ENCODE measurements at regions not wholly inside any gene's neighbourhood (a gene's known extent, or its start where the extent isn't known, plus 50 kb on each side); places are given as distances from the start of the nearest gene placed in this dataset.

DNA sequence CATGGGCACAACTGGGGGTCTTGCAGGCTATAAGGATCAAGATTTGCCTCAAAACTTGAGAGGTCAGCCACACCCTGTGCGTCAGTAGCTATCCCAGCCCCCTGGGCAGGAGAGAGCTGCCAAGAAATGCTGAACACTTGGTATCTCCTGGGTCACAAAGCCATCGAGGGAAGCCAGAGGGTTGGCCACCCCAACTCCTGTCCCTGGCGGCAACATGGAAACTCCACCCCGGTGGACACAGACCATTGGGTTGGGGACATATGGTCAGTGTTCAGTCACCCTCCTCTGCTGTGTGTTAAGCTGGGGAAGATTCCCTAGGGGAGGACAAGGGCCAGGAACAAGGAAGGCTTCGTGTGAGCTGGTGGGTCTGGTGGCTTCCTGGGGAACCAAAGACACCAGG, 140.6 kb downstream of the C5orf15 start:
- DNase-seq: no peak

DNA sequence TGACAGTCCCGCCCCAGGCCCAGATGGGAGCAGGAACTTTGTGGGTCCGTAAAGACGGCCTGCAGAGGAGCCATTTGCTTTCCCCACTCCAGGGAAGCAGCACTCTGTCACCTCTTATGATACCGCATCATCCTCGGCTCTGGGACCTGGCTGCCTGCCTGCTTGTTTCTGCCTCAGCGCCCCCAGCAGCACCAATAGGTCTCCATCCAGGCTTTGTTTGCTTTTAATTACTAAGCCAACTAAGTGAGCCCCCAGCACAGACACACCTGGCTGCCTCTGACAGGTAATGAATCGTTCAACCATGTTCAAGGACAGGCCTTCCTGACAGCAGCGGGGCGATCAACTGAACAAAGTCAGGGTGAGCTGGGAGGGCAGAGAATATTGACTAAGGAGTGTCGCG, 141.4 kb downstream of the C5orf15 start:
- DNase-seq: no peak

DNA sequence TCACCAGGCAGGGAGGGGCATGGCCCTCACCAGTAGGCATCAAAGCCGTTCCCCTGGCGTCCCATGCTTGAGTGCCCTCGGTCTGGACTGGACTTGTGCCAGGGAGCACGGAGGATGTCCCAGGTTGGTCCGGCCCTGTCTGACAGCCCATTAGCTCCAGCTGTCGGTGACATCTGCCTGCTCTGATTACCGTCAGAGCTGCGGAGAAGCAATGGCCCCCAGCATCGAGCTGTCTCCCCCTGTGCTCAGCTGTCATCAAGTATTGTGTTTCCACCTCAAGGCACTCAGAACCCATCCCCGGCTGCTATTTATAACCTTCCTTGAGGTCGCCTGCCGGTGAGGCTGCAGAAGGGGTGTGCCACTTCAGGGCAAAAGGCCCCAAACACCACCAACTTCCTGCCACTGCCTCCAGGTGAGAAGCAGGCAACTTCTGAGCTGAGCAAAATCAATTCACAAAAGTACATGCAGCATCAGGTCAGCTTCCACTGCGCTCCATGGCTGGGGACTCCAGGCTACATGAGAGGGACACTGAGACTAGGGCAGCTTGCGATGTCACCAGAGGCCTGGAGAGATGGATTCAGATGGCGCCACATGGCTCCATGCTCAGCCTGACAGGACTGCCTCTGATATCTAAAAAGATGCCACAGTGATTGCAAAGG, 142.7 kb downstream of the C5orf15 start:
- no peak for DNase-seq

DNA sequence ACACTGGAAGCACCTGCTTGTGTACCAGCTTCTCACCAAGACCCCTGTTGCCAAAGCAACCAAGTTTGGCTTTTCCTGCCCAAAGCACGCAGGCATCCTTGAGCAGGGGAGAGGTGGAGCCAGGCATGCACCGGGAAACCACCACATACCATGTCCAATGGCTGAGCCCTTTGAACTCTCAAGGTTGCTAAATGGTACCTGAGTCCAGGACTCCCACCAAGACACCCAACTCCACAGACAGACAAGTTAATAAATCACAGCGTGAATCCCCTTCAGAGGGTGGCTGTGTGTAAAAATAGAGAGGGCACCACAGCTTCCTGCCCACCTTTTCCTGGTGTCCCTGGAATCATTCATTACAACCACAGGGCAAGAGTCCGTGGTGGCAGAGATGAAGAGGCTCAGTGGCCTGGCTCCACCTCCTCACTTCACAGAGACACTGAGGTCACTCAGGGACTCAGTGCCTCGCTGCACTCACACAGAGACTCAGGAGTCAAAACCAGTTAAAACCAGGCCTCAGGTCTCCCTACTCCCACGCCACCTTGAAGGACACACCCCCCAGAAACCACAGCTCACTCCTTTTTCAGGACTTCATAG, 143.7 kb downstream of the C5orf15 start:
- no peak for DNase-seq

DNA sequence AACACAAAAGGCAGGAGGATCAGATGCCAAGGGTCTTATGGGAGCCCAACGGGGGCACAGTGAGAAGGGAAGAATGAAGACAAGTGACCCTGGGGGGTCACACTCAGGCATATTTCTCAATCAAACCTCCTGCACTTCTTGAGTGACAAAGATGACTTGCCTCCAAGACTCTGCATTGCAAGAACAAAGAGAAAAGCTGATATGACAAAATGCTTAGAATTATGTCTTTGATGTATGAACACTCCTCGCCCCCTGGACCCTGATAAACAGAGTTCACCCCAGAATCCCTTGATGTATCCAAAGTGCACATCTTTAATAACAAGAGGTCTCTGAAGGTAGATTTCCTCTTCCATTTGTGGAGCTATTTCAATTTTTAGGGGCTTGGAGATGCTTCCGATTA, 146.5 kb downstream of the C5orf15 start:
- no peak for DNase-seq

DNA sequence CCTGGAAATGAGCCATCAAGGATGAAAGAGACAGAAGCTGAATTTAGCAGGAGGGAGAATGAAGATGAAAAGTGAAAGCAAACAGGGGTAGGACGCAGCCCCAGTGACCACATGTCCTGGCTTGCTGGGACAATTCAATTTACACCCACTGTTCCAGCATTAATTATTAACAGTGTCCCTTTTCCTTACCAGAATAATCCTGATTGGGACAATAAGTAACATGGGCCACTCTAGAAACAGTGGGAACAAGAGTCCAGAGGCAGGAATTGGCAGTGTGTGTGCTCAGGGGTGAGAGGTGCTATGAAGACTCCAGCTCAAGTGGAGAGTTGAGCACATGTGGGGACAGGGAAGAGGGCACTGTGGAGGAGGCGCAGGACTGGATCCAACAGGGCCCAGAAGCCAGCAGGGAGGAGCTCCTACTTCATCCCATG, 147.1 kb downstream of the C5orf15 start:
- DNase-seq: no peak

DNA sequence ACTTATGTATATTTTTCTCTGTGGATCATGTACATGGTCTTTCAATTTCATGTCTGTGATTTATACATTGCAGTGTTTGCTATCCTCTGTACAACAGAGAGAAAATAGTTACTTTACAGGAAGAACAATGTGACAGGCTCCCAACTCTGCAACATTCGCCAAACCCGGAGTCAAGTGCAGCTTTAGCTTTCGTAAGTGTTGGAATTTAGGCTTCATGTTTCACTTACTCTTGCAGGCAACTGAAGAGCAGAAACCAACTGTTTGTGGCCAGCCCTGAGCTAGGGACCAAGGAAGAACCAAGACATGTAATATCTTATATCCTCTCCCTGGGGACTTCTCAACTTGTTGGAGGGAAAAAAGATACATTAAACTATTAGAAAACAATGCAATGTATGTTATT, 147.9 kb downstream of the C5orf15 start:
- no peak for DNase-seq

DNA sequence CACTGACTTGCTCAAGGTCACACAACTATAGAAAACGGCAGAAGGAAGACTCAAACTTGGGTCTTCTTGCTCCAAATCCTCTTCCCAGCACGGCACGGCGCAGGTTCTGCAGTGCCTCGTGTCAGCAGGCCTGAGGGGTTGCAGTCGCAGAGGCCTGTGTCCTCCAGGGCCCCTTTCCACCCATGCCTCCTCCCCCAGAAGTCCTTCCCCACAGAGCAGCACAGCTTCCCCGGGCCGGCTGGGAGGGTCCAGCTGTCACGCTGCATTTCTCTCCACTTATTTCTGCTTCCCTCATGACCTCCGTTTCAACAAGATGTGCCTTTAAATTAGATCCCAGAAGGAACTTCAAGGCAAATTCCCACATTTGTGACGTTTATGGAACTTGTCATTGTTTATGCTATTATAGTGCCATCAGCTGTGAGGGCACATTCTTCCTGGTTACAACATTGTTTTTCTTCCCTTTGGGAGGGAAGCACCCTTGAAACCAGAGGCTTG, 148.4 kb downstream of the C5orf15 start:
- no peak for DNase-seq

DNA sequence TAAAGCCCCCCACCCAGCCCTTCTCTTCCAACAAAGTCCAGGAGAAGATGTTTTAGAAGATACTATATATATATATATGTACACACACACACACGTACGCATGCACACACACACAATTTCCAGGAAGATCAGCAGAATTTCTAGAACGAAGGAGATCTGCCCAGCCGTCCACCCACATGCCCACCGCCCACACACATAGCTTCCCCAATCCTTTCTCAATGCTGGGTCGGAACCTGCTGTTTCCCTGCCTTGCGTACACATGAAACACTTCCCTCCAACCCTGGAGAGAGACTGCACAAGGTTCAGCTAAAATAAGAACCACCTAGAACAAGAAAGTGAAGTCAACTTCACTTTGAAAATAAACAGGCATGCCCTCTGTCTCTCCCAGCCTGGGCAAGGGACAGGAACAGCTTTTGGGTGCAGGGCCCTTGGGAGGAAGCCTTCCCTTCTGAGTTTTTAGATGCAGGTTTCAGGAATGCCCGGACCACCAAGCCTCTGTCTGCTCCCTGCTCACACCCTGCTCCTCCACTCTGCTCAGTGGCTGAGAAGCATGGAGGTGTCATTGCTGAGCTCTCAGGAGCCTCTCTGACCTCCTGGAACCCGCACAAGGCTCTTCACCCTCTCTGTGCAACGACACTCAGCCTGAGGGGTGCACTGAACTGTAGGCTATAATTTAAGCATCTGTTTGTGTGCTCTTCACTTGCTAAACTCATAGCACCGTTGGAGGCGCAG, 149.4 kb downstream of the C5orf15 start:
- DNase-seq: no peak

DNA sequence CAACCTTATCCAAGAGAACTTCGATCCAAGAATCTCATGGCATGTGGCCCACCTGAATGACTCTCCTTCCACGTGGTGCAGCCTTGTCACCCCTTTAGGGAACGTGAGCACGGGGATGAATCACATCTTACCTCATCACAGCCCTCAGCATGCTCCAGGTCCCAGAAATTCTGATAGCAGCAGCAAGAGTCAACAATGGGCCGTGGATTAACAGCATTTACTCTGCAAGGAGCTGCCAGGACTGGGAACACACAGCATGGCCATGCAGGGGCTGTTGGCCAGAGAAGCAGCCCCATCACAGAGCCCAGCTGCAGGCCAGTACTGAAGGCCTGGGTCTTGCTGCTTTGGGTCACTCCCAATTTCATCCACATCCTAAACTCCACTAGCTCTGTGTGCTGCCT, 150.4 kb downstream of the C5orf15 start:
- no peak for DNase-seq

DNA sequence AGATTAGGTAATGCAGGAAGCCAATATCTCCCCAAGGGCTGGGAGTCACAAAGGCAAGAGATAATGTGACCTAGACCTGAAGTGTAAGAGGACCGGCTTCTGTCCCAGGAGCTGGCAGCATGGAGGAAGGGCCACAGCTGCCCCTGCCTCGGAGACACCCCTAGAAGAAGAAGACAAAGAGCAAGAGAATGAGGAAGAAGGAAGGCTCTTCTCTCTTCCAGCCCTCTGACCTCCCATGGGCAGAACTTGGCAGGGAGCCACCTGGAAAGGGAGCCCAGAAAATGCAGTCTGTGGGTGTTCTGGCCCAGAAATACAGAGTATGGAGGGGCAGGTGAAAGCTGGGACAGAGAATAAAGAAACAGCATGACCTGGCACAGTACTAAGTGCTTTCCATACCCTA, 151.0 kb downstream of the C5orf15 start:
- no peak for DNase-seq

DNA sequence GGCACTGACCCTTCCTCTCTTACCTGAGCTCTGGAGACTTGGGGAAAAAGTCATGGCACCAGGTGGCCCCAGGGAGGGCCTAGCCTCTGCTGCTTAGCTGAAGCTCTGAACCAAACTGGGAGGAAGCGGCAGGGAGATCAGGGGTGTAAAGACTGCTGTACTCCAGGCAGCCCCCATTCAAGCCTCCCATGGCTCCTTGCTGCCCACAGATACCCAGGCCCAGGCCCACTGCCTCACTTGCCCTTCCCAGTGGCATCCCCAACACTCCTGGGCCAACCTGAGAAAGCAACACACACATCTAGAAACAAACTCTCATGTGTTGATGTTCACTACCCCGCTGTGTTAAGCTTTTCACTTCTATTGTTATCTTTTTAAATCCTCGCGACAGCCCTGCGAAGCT, 151.6 kb downstream of the C5orf15 start:
- DNase-seq: no peak

DNA sequence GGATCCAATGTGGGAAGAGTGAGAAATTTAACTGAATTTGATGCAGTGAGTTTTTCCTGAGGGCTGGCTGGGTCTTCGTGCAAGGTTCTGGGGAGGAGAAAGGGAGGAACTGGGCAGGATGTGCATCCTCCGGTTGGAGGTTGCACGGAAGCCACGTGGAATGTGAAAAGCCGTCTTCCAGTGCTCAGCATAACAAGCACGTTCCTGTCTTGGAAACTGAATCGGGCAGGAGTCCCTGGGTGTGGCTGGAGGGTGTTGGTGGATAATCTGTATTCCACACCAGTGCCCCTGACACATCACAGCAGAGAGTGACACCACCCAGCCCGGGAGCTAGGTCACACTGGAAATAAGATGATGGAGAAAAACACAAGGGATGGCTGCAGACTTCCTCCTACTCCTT, 154.3 kb downstream of the C5orf15 start:
- no peak for DNase-seq

DNA sequence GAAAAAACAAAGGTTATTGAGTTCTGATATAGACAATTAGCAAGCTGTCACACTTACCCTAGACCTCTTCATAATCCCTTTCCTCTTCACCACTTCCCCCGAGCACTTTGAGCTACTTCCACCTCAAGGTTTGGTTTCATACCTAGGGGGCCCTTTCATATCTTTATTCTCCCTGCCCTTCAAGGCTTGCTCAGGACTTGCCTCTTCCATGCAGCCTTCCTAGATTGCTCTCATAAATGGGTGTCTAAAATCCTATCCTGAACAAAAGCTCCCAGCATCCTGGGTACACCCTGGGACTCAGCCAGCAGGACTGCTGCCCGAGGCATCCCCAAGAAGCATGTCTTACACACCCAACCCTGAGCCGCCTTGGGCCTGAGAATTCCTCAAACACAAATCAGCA, 157.3 kb downstream of the C5orf15 start:
- DNase-seq: no peak

DNA sequence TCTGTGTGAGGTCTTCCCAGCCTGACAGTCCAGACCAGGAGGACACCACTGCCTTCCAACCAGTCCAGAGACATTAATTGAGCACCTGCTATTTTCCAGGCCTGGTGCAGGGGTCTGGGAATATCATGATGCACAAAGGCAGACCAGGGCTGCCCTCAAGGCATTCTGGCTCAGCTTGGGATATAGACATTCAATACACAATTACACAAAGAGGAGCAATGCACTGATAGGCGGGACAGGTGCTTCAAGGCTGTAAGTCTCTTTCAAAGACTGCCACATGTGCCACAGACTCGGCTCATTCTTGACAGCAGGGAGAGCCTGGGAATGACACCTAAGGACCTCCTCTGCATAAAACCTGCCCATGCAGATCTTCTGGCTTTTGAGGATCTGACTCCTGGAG, 158.6 kb downstream of the C5orf15 start:
- DNase-seq: no peak

DNA sequence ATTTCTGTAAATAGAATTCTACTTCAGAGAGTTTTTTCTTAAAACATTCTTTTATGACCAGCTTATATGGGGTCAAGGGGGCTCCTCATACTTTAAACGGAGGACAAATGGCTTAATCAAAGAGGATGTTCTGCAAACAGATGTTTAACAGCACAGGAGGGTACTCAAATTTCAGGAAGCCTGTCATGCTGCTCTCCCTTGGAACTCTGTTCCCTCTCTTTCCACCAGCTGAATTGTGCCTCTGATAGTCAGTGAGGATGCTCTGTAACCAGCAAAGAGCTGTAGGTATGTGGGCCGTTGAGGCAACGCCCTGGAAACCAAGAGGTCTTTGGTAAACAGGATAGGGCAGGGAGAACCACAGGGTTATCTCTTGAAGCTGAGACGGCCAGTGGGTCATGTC, 161.1 kb downstream of the C5orf15 start:
- no peak for DNase-seq

DNA sequence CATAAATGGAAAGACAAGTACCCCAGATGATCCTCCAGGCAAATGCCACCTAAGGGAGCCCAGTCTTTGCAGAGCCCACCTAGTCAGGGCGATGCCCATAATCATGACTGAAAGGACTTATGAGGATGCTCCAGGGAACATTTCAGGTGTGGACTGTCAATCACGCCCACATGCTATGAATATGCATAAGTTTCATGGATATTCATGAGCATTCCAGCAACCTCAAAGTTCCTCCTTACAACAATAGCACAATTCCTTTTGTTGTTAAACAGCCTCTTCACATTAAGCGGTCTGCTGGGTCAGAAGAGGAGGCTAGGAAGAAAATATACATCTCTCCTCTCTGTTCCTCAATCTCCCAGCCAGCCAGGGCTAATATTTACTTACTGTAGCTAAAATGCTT, 161.6 kb downstream of the C5orf15 start:
- DNase-seq: no peak

DNA sequence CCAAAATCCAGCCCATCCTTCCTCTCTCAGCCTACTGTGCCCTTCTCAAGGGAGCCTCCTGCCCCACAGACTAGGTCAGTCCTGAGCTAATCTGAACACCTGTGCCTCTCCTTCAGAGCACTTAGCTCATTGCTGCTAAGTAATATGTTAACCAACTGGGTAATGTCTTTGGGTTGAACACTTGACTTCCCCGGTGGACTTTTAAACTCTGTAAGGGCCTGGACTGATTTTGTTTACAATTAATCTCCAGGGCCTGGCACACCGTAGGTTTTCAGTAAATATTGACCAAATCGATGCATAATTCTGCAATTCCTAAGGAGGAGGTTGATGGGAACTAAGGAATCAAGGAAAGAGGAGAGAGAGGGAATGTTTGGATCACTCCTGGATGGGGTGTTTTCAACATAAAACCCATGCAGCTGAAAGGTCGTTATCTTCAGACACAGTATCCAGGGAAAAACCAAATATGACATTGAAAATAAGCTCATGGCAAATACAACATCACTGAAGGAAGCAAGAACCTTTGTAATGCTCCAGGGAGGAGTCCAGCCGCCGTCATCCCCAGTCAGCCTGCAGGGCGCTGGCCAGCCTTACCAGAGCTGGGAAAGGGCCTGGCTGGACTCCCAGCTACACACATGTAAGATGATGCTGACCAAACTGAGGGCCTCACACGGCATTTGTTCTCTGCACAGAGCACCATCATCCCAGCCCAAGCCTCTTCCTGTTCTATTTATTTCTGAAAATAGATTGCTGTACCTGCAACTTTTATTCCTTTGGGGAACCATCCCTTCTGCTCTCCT, 166.3 kb downstream of the C5orf15 start:
- DNase-seq: no peak

DNA sequence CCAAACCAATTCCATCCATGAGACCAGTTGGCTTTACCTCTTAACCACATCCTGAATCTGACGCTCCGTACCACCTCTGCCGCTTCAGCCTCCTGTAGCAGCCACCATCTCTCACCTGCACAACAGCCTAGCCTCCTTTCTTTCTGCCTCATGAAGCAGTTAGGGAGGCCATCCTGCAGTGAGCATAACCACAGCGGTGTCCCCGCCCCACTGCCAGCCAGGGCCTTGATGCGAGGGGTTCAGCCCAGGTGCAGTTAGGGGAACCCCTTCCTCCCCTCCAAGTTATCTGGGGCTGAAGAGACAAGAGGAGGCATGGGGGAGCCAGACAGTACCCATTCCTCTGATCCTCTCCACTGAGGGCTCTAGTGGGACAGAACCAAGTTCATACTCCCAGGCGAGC, 167.0 kb downstream of the C5orf15 start:
- no peak for DNase-seq

DNA sequence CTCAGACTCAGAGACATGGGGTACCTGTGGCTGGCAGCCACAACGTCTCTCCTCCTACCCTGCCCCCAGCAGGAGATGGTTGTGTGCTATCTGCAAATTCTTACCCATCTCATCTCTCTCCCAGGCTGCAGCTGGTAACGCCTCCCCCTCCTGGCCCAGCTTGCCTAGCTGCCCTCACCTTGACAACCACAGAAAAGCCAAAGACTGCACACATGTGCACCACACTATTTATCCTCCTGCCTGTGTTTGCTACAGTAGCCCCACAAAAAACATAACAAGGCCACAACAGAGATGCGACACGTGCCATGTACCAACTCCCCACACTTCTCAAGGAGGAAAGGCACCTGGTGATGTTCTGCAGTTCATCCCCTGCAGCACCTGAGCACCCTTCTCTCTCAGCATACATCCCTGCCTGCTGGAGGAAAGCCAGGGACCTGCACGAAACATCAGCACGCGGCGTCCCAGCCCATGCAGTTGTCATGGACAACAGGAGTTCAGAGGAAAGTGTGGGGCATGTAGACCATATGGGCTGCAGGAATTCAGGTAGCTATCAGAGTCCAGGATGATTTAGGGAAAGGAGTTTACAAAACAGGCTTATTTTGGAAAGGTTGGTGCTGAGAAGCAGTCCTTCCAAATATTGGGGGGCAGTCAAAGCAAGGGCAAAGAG, 168.7 kb downstream of the C5orf15 start:
- DNase-seq: no peak

DNA sequence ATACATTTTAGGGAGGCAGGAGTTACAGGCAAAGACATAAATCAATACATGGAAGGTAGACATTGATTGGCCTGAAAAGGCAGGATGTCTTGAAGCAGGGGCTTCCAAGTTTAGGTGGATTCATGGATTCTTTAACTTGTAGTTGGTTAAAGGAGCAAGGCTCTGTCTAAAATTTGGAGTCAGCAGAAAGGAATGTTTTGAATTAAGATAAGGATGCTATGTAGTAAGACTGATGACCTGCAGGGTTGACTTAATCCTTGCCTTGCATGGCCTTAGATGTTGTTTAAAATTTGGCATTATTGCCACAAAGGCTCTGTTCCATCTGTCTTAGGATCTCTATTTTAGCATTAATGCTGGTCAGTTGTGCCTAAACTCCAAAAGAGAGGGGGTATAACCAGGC, 171.3 kb downstream of the C5orf15 start:
- no peak for DNase-seq

DNA sequence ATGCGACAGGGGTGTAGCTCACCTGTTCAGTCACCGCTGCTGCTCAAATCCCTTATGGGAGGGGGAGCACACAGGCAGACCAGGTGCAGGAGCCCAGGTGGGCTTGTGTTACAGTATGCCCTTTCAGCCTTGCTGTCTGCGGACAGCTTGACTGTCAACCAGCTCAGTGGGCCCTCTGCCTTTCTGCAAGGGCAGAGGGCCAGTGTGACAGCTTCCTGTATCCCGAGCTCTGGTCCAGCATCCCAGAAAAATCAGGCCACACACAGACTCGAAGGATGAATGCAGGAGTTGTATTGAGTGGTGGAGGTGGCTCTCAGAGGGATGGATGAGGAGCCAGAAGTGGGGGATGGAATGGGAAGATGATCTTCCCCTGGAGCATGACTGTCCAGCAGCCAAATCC, 172.2 kb downstream of the C5orf15 start:
- no peak for DNase-seq

All from CD4-positive, alpha-beta T cell treated with Interleukin-4 for 4 hours (primary cell).